GM23248 (cell line): ENCODE measurements at regions not wholly inside any gene's neighbourhood (a gene's known extent, or its start where the extent isn't known, plus 50 kb on each side); places are given as distances from the start of the nearest gene placed in this dataset.

ENCODE experiments used
- EZH2 ChIP-seq: fragments of 200-600 bp; sonication (generic); IDR thresholded peaks from 2 replicates; pipeline ENCODE4 v1.6.1; 2018; ENCODE audit warnings: antibody characterized with exemption, mild to moderate bottlenecking; ENCODE audit not compliant: insufficient read depth, poor library complexity, severe bottlenecking
- EZH2phosphoT487 ChIP-seq: fragments of 200-600 bp; sonication (generic); IDR thresholded peaks from 2 replicates; pipeline ENCODE4 v1.6.1; 2018; ENCODE audit warnings: antibody characterized with exemption, moderate library complexity, mild to moderate bottlenecking, low read depth; ENCODE audit not compliant: insufficient read depth

- TF ChIP-seq EZH2phosphoT487 (no peak), EZH2 (no peak)
These were observed 129.1 kb upstream of the LGALSL start for GRCh38 chr2:64324746-64325410.
